GM21528 (cell line): ENCODE measurements at regions not wholly inside any gene's neighbourhood (a gene's known extent, or its start where the extent isn't known, plus 50 kb on each side); places are given as distances from the start of the nearest gene placed in this dataset.
"Not testable (repeated sequence)": the region's sequence is repeated elsewhere in the genome, so short reads cannot be mapped to it uniquely, and the experiment has no call there.

Experiments used
- ATAC-seq: cut with Tn5 transposase; IDR thresholded peaks from one replicate; pipeline ENCODE4 v1.9.1; 2021; ENCODE audit warnings: mild to moderate bottlenecking, moderate library complexity; ENCODE audit not compliant: unreplicated experiment, low FRiP score

DNA sequence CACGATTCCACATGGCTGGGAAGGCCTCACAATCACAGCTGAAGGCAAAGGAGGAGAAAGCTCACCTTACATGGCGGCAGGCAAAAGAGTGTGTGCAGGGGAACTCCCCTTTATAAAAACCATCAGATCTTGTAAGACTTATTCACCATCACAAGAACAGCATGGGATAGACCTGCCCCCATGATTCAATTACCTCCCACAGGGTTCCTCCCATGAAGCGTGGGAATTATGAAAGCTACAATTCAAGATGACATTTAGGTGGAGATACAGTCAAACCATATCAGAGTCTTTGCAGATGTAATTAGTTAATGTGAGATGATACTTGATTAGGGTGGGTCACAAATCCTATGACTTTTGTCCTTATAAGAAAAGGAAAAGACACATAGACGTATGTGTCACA is 688.9 kb downstream of the GBE1 start:
- no peak for ATAC-seq

DNA sequence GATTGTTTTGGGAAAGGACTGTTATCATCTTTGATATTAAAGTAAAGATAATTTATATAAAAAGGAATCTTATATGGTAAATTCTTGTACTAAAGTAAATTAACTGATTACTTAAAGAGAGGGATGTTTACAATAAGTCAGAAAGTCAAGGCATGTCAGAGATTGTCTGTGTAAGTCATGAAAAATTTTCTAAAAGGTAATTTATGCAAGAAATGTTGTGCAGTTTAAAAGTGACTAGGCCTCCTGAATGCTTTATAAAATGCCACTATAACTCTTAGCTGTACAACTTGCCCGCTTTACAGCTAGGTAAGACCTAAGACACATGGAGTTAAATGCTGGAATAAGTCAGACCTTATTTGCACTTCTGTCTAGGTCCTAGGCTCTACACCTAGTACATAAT is 692.9 kb downstream of the GBE1 start:
- no peak for ATAC-seq

DNA sequence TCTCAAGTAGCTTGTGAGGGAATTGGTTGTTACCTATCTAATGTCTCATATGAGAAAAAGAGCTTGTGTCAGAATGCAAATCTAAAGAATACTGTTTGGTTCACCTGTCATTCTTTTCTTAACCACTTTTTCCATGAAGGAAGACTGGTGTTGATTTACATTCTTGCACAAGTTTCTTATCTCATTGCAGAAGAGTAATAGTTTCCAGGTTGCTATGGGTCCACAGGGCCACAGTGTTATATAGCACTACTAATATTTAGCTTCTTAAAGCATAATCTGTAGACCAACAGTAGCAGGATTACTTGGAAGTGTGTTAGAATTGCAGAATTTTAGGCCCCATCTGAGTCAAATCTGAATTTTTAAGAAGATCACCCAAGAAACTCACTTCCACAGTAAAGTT is 697.5 kb downstream of the GBE1 start:
- no peak for ATAC-seq

DNA sequence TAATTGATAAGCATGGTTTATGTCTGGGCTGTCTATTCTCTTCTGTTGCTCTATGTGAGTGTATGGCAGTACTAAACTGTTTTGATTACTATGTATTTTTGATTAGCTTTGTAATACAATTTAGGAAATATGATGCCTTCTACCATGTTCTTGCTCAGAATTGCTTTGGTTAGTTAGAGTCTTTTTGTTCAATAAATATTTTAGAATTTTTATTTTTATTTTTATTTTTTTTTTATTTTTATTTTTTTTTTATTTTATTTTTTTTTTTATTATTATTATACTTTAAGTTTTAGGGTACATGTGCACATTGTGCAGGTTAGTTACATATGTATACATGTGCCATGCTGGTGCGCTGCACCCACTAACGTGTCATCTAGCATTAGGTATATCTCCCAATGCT is 710.3 kb downstream of the GBE1 start:
- not testable (repeated sequence) for ATAC-seq

DNA sequence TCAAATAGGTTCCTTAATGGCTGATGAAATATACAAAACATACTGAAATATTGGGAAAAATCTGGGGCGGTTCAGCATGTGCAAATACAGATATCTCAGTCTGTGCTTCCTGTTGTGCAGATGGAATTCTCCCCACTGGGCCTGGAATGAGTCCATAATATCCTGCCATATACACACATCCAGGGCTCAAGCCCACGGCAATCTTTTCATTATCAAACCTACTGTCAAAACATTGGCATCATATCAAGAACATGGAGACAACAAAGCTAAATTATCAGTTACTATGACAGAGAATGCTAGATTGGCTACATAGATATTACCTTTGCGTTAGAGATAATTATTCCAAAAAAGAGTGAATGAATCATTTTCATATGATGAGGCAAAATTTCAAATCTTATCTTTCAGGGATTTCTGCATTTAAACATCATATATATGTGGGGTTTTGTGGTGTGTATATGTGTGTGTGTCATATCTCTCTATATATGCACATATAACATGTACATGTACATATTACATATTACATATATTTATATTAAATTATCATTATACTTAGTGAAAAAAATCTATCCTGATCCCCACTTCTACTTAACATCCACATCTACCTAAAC is 713.3 kb downstream of the GBE1 start:
- no peak for ATAC-seq

DNA sequence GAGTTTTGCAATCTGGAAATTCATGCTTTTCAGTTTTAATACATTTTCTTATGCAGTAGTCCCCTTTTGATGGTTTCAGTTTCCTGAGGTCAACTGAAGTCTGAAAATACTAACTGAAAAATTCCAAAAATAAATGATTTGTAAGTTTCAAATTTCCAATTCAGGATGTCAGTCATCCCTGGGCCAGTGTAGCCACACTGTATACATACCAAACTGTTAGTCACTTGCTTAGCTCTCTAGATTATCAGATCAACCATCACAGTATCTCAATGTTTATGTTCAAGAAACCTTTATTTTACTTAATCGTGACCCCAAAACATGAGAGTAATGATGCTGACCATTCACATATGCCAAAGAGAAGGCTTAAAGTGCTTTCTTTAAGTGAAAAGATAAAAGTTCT is 715.5 kb downstream of the GBE1 start:
- ATAC-seq, result no peak

DNA sequence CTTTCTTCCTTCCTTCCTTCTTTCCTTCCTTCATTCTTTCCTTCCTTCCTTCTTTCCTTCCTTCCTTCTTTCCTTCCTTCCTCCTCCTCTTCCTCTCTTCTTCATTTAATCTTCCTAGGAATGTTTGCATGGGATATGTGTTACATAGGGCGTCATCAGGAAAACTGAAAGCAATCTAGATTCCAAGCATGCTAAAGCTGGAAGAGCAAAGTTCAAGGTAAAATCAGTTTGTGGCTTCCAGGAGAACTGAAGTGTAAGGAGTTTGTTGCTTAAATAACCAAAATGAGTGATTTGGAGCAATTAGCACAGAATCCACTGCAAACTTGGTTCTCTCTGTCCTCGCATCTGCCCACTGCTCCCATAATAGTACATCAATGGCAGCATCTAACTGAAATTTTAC is 716.2 kb downstream of the GBE1 start:
- no peak for ATAC-seq

DNA sequence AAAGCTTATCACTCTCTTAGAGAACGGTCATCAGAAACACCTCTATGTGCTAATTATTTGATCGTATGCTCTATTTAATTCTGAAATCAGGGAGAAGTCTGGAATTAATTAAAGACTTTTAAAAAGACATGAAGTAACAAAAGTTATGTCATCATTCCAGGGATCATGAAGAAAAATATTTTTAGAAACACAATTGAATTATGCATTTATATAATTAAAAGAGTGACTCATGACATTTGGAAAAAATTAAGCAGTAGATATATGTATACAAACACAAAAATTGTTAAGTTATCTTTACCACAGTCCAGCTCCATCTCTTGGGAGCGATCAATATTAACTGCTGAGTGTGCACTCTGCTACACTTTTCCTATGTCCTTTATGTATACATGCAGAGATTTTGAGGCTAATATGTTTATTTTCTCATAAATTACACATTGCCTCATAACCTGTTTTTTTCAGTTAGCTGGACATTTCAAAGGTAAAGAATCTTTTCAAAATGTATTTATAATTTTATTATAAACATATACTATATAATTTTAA is 717.7 kb downstream of the GBE1 start:
- no peak for ATAC-seq

DNA sequence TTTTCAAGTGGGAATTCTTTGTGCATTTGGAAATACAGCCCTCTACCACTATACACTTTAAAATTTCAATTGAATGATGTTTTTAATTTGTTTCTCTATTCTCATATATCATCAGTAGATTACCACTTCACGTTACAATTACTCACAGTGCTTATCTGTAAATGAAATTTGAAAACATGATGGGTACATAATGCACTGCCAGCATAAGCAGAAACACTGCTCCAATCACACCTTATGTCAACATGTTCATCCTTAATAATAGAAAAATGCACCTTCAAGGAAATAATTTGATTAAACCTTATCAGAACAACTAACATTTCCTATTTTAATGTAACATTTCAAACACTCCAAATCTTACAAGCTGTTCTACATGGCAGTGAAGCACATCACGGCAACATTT is 718.4 kb downstream of the GBE1 start:
- no peak for ATAC-seq

DNA sequence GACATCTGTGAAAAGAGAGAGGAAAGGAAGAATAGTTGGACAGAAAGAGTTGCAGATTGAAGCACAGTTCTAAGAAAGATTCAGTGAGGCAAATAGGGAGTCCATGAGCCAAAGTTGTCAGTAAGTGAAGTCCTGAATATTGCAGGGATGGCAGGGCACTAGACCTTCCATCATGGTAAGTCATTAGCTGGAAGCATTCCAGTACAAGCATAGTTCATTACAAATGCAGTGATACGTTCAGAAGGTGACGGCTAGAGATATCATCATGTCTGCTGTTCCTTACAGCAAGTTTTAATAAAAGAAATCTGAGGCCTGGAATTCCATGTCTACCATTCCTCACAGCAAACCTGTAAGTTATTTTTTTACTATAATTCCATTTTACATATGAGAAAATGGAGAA is 720.1 kb downstream of the GBE1 start:
- ATAC-seq, result no peak

DNA sequence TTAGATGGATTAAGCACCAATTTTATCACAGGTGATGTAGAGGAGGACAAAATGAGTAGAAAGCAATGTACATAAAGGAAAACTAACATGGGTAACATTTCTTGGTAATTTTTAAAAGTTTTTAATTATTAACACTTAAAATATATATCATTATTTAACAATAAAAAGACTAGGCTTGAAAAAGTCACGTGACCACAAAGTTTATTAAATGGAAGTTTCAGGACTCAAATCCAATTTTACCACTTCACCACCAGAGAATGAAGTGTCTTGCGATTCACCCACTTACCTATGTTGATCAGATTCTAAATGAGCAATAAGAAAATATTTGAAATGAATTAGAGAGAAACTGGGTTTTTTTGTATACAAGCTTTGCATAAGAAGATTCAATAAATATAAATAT is 721.3 kb downstream of the GBE1 start:
- no peak for ATAC-seq

DNA sequence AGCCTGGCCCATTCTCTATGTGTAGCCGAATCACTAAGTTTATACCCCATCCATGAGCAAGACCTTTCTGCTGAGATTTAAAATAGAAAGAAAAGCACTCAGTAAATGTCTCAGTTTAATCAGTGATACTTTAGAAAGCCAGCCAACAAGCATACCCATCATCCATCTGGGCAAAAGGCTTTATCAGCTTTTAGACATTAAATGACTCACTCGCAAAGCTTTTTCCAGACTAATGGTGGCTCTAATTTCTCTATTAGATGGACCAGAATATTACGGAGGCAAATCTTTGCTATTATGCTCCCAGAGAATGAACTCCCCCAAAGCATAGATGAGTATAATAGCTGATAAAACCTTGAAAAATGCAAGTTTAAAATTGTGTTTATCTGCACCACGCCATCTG is 727.8 kb downstream of the GBE1 start:
- ATAC-seq, result no peak

DNA sequence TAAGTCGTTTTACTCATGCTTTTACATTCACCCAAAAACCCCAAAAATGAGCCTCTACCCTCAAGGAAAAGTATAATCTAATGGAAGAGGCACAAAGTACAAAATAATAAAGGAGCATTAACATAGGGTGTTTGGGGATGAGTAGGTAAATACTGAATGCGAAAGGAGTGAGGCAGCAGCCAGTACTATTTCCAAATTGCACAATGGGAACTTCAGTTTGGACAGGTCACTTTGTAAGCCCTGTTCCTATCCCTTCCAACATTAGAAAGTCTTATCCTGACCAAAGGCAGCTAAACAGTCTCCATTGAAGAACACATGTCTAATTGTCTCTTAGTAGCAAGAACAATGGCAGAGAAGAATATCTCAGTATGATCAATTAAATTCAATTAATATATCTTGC is 728.3 kb downstream of the GBE1 start:
- no peak for ATAC-seq

DNA sequence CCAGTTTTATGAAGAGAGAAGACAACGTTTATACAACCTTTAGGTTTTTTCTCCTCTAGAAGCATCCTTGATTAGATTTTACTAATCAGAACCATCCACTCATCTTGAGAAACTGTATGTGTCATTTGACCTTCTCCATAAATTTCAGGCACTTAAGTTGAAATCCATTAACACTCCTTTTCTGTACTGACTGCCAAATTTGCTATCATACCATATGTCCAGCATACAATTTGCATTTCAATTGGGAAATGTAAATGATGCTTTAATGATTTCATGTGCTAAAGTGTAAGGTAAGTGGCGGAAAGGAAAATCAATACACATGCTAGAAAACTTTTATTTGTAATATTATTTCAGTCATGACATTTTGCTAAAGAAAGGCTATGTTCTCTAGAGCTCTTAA is 731.6 kb downstream of the GBE1 start:
- ATAC-seq, result no peak

DNA sequence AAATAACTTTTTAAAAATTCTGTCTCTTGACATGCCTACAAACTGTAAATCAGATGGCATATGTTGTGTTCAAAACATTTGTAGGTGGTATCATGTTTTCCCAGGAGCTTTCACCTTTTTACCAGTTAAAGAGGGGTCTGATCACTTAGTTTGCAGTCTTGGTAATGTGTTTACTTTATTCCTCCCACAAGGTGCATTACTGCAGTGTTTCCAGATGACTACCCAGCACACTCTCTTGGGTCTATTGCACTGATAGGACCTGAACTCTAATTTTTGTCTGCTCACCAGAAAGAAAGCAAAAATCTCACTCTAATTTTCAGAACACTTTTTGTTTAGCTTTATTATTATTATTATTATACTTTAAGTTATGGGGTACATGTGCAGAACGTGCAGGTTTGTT is 734.1 kb downstream of the GBE1 start:
- ATAC-seq, result no peak

DNA sequence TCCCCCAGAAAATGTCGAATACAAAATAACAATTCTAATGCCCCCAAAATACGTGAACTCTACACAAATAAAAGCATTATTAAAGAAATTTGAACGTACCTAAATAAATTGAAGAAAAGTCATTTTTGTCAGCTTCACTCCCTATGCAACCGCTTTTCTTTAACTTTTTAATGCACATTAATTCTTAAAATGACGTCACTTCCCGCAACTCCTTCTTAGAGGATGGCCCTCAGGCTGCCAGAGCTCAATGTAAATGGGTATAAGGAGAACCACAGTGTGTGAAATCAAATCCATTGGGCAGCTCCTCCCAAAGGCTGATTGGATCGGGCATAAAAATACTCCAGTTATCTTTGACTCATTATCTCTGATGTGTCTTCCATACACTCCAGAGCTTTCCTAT is 736.9 kb downstream of the GBE1 start:
- no peak for ATAC-seq

DNA sequence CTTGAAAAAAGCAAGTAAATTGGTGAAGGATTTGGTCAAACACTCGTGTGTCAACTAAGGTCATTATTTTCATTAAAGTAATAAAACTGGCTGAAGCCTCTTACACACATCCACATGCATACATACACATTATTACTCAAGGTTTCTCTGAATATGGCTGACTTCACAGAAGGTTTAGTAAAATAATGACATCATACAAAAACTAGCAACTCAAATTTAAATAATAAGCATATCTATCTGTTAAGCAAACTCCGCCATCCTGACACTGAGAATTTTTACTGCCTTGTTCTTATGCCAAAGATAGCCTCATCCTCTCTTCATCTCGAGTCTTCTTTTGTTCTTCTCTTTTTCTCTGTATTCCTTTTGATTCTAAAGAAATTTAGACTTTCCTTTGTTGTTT is 739.1 kb downstream of the GBE1 start:
- no peak for ATAC-seq

DNA sequence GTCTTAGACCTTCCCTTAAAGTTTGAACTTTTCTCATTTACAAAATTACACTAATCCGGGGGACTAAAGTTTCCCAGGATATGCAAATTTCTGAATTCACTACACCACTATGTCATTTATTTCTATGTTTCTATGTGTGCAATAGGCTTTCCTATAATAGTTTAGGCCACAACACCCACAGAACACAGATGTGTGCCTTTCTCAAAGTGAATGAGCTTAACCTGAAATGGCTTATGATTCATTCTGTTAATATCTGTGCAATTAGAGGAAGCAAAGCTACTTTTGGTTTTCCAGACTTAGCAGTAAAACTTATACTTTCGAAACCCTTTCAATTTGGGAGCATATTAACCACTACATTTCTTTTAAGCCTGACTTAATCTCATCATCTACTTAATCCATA is 748.1 kb downstream of the GBE1 start:
- ATAC-seq, result no peak

DNA sequence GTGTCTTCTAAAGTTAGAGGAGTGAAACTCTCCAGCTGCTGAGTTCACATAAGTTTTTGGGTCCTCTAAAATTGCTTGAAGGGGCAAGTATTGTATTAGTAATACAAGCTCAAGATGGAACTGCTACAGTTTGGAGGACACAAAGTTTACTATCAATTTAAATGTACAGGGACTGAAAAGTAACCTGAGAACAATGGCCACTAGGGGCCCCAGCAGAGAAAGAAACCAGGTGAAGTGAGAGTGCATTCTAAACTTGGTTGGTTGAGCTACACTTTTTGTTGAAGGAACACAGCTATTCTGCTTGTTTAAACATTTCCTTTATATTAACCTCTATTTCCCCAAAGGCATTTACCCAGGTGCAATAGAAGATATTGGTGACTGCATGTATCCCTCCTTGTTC is 755.5 kb downstream of the GBE1 start:
- ATAC-seq, result no peak

DNA sequence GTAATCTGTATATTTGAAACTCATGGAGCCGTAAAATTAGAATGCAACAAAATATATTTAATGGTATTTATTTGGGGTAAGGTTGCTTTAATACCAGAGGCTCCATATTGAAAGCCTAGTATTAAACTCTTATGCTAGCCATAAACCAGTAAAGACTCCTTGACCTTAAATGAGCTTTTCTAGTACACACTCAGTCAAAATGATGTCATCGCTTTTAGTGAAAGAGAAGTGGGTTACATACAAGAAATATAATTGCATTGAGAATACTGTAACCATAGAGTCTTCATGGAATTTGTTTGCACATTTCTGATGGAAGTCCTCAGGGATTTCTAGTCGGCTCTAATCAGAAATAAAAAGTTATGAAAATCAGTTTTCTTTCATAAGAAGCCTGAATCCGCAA is 757.6 kb downstream of the GBE1 start:
- ATAC-seq, result no peak

DNA sequence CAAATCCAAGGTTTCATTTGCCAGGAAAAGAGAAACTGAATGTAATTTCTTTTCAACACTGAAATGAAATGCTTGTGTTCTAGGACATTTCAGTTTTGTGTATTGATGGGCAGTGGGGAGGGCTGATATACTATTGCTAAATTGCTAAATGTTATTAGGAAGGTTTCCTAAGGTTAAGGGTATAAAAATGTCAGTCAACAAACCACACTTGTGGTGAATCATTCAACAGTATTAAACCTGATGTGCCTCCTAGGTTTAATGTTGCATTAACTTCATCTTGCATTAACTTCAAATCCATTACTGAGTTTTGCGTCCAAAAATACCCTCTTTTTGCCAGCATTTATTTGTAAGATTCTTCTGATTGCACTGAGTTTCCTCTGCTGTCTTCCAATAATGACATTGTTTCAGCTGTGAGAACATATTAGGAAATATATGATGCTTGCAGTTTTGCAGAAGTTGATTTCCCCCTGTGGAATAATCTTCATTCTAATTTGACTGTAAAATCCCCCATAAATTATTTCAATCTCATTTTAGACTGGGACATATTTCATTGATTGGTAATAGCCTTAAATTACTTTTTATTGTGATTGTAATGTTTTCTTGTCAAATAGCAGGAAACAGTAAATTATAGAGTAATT is 758.3 kb downstream of the GBE1 start:
- ATAC-seq, result no peak

DNA sequence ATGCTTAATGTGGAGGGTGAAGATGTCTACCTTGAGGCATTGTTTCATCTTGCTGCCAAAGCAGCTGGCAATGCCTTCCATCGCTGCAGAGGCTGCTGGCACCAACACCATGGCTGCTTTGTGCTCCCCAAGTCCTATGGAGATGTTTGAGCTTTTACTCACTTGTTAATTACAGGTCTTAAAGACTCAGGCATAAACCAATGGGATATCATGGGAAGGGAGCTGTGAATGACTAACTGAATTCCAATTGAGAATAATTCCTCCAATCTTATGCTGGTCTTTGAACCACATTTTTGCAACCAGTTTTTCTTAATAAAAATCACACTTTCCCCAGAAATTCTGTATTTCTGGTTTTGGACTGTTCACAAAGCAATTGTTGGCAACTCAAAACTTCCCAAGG is 762.0 kb downstream of the GBE1 start:
- no peak for ATAC-seq

DNA sequence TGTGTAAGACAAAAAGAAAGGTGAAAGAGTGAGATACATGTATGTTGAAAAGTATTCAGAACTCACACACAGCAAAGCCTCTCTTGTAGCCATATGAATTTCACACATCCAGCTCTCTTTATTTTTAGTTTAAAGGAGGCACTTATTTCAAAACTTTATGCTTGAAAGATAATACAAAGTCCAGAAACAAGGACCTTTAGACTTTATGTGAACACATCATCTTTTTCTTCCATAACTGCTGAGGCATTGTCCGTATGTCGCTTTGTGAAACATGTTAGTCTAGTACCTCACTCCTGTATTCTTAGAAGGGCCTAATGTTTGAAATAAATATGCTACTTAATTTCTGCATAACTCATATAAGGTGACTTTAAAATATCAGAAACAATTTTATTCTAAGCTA is 763.4 kb downstream of the GBE1 start:
- no peak for ATAC-seq
